Head of caudate nucleus (tissue), 42 donors: ENCODE measurements at regions not wholly inside any gene's neighbourhood (a gene's known extent, or its start where the extent isn't known, plus 50 kb on each side); places are given as distances from the start of the nearest gene placed in this dataset.
"Not testable (repeated sequence)": the region's sequence is repeated elsewhere in the genome, so short reads cannot be mapped to it uniquely, and the experiment has no call there.

Source experiments
- DNase-seq, 42 donors: peaks; one replicate each; pipeline versions ENCODE4 v3.0.0 to v3.0.0-alpha.2; 2020 to 2021; ENCODE audit warnings: mixed read lengths in 7 of 42
- intact Hi-C: fragments of 100-400 bp; cut with DNase I; formaldehyde crosslinking; loops from one replicate; pipeline ENCODE4 v1.15.0; 2022

GRCh38 chr14:57009585-57010515 lies 199.6 kb upstream of the OTX2 start:
- intact Hi-C loops = no loop called here
- DNase-seq = no peak

- intact Hi-C loops = no loop called here
- DNase-seq = no peak
Measured at GRCh38 chr14:57008534-57008933, 198.3 kb upstream of the OTX2 start.

- DNase-seq = no peak
- intact Hi-C loops = no loop called here
Measured at GRCh38 chr14:56998728-56999127, 188.4 kb upstream of the OTX2 start.

GRCh38 chr14:56996721-56997399 lies 186.6 kb upstream of the OTX2 start:
- intact Hi-C loops = no loop called here
- DNase-seq = no peak

- no peak for DNase-seq
- intact Hi-C loops = no loop called here
Measured at GRCh38 chr14:56995010-56995409, 184.7 kb upstream of the OTX2 start.

GRCh38 chr14:56992332-56992820 lies 182.1 kb upstream of the OTX2 start:
- intact Hi-C loops = no loop called here
- no peak for DNase-seq

GRCh38 chr14:56990991-56991627 lies 180.8 kb upstream of the OTX2 start:
- intact Hi-C loops, DNase-seq: not testable (repeated sequence)

GRCh38 chr14:56989359-56989758 lies 179.1 kb upstream of the OTX2 start:
- no peak for DNase-seq
- intact Hi-C loops = no loop called here

- intact Hi-C loops = no loop called here
- DNase-seq = no peak
Measured at GRCh38 chr14:56979936-56980335, 169.7 kb upstream of the OTX2 start.

- intact Hi-C loops = no loop called here
- no peak for DNase-seq
Measured at GRCh38 chr14:56976211-56976610, 165.9 kb upstream of the OTX2 start.

- no peak for DNase-seq
- intact Hi-C loops = no loop called here
Measured at GRCh38 chr14:56975521-56975920, 165.2 kb upstream of the OTX2 start.

GRCh38 chr14:56972948-56973347 lies 162.7 kb upstream of the OTX2 start:
- no peak for DNase-seq
- intact Hi-C loops = no loop called here

- intact Hi-C loops = no loop called here
Measured at GRCh38 chr14:56964895-56965294, 154.6 kb upstream of the OTX2 start.

GRCh38 chr14:56963381-56963780 lies 153.1 kb upstream of the OTX2 start:
- no peak for DNase-seq
- intact Hi-C loops = no loop called here

More at GRCh38 chr14:56964895-56965294, 154.6 kb upstream of the OTX2 start:
- DNase-seq = peak in 2 of 42 donors; percentile 8 to 16

GRCh38 chr14:56962444-56963080 lies 152.3 kb upstream of the OTX2 start:
- intact Hi-C loops = no loop called here
- DNase-seq = no peak

- DNase-seq = no peak
- intact Hi-C loops = no loop called here
Measured at GRCh38 chr14:56959869-56960268, 149.6 kb upstream of the OTX2 start.

- DNase-seq = no peak
- intact Hi-C loops = no loop called here
Measured at GRCh38 chr14:56959121-56959520, 148.8 kb upstream of the OTX2 start.

GRCh38 chr14:56956182-56956581 lies 145.9 kb upstream of the OTX2 start:
- intact Hi-C loops = no loop called here
- DNase-seq = no peak

GRCh38 chr14:56955745-56956144 lies 145.5 kb upstream of the OTX2 start:
- DNase-seq = no peak
- intact Hi-C loops = no loop called here
